CD4-positive, alpha-beta T cell treated with Interferon alpha-2 for 1 hour (primary cell): ENCODE measurements at regions not wholly inside any gene's neighbourhood (a gene's known extent, or its start where the extent isn't known, plus 50 kb on each side); places are given as distances from the start of the nearest gene placed in this dataset.
"Not testable (repeated sequence)": the region's sequence is repeated elsewhere in the genome, so short reads cannot be mapped to it uniquely, and the experiment has no call there.

ENCODE experiments used
- DNase-seq, 2 donors: peaks; one replicate each; pipeline ENCODE4 v3.0.0-alpha.2; 2020 to 2022

DNA sequence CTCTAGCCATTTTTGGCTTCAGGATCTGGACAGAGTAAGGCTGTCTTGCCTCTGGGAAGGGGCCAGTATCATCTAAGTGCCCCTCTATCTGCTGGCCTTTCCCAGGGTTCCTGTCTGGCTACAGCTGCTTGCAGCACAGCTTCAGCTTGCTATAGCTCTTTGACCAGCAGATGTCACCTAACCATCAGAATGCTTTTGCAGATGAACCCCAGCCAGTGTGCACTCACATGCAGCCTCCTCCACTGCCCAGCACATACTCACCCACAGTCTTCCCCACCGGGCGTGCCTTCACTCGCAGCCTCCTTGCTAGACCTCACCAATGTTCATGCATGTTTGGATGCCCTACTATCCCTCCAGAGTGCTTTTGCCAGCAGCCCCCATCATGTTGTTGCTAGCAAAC, 769.0 kb downstream of the BRINP3 start:
- no peak for DNase-seq

GRCh38 chr1:189718147-189718795, 759.4 kb downstream of the BRINP3 start:
- DNase-seq: not testable (repeated sequence)

GRCh38 chr1:189726806-189727205, 750.9 kb downstream of the BRINP3 start:
- no peak for DNase-seq

DNA sequence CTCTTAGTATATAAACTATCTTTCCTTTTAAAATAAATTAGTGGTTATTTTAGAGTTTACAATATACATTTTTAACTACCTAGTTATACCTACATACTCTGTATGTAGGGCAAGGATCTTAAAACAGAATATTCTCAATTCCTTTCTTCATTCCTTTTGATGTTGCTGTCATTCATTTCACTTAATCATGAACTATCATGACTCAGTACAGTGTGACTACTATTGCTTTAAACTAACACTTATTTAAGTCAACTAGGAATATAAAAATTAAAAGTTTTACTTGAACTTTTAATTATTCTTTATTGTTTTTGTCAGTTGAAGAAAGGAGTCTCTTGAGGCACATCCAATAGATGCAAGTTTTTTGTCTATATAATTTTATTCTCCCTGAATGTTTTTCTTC, 726.4 kb downstream of the BRINP3 start:
- DNase-seq: no peak

- no peak for DNase-seq
Measured at GRCh38 chr1:189752461-189752995, 725.1 kb downstream of the BRINP3 start.

GRCh38 chr1:189755100-189755499, 722.6 kb downstream of the BRINP3 start:
- DNase-seq: not testable (repeated sequence)

DNA sequence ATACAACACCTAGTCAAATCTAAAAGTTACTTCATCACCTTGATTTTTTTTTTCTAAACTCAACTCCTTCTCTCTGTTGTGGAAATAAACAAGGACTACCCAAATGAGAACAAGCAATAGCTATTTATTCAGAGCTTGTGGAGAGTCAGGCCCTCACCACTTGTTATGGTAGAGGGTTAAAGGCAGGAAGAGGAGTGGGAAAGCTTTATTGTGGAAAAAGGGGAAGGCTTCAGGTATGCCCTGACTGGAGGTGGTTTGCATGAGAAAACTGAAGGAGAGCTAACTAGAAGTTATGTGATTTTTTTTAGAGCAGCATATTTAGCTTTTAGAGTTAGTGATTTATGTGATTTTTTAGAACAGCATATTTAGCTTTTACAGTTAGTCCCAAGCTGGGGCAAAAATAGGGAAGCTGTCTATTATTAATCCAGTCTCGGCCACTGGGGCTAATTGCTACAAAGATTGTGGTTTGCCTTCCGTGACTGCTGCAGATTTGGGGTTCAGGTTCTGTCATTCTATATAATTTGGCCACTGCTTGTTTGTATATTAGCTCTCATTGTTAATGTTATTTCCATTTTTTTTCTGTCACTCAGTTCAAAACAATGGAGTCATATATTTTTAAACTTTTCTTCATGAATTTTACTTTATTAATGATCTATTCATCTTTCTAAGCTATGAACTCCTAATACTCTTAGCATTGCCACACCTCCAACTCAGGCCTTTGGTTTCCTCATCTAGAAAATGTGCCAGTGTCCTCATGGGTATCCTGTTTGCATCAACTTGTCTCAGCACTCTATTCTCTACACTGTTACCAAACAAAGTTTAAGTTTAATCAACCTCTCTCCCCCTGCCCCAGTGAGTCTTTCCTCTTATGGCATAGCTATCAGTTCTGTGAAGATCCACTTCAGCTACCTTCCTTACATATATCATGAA, 713.0 kb downstream of the BRINP3 start:
- DNase-seq: no peak

- DNase-seq: no peak
Measured at GRCh38 chr1:189769448-189769847, 708.2 kb downstream of the BRINP3 start.

- no peak for DNase-seq
Measured at GRCh38 chr1:189774721-189775287, 702.9 kb downstream of the BRINP3 start.

- DNase-seq: no peak
Measured at GRCh38 chr1:189775343-189775742, 702.3 kb downstream of the BRINP3 start.

- DNase-seq: no peak
Measured at GRCh38 chr1:189779034-189779433, 698.6 kb downstream of the BRINP3 start.

GRCh38 chr1:189782295-189782694, 695.4 kb downstream of the BRINP3 start:
- no peak for DNase-seq

DNA sequence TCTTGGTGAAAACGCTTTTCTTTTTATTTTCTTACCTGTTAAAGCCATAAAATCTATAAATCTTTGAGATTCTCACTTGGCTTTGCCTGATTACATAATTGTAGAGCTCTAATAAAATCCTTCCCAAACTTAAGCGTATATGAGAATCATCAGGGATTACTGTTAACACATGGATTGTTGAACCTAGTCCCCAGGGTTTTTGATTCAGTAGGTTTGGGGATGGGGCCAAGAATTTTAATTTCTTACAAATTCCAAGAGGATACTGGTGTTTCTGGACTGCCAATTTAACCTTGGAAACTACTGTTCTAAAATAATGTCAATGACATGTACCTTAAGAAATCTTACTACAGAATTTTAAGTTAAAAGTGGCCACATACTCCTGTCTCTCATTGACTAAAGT, 694.2 kb downstream of the BRINP3 start:
- no peak for DNase-seq

DNA sequence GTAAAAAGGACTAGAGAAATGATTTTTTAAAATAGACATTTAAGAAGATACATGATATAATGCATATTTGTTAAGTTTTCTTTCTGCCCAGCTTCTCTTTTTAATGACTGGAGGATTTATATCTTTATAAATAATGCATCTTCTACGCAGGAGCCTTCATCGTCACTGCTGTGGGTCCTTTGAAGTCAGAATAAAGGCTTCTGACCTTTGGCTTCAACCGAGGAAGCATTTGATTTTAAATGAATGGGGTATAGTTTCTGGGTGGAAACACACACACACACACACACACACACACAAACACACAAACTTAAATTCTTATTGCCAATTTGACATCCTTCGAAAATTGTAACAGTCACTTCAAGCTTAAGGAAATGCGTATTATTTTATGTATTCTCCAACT, 690.9 kb downstream of the BRINP3 start:
- no peak for DNase-seq

- DNase-seq: no peak
Measured at GRCh38 chr1:189787201-189787600, 690.5 kb downstream of the BRINP3 start.

DNA sequence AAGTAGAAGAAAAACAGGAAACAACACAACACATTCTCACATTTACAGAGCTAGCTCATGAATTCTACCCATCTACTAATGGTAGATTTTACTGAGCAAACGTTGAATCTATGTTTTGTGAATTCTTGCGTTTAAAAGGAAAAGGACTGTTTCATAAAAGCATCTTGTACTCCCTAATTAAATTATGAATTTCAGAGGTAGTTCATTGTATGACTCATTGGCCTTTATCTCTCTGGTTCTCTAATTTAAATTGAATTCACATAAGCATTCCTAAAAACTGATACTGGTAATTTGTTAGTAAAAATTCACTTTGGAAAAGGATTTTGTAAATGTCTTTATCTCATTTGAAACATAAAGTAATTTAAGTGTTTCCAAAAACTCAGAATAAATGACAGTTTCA, 687.3 kb downstream of the BRINP3 start:
- no peak for DNase-seq

DNA sequence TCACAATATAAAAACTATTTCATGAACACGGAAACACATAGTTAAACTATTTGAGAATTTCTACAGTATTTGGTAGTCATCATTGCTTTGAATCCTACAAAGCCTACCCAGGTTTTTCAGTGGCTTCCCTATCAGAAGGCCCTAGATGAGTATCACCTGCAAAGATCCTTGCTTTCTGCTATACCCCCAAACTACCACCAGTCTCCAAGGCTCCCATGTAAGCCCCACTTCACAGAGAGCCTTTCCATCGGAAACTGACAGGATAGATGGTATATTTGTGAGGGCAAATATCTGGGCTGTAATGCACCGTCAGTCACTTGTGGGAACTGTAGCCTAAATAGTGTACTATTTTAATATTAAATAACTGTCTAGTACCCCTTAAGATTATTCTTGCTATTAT, 674.3 kb downstream of the BRINP3 start:
- no peak for DNase-seq

GRCh38 chr1:189804352-189804751, 673.3 kb downstream of the BRINP3 start:
- no peak for DNase-seq

- no peak for DNase-seq
Measured at GRCh38 chr1:189805735-189806134, 671.9 kb downstream of the BRINP3 start.

DNA sequence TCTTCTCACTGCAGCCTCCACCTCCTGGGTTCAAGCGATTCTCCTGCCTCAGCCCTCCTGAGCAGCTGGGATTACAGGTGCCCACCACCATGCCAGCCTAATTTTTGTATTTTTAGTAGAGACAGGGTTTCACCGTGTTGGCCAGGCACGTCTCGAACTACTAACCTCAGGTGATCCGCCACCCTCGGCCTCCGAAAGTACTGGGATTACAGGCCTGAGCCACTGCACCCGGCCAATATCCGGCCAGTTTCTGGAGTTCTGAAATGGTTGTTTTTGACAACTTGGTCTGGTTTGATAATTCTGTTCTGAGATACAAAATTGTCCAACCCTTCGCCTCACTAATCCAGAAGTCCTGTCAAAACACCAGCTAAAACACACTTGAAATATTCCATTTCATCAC, 667.0 kb downstream of the BRINP3 start:
- DNase-seq: not testable (repeated sequence)

- DNase-seq: no peak
Measured at GRCh38 chr1:189811960-189812359, 665.7 kb downstream of the BRINP3 start.

DNA sequence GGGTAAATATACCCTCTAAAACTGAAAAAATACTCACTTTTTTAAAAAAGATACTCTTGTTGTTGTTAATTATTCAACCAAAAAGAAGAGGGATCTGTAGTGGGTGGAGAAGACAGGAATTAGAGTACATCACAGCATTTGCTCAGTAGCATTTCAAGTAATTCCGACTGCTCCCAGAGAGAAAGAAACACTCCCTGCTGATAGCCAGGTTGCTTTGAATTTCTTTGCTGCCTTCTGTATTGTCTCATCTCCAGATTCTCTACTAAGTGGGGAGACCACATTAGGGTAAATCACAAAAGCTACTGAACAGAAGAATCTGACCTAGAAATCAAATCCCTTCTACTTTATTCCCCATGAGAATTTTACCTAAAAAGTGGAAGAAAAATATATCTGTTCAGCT, 661.1 kb downstream of the BRINP3 start:
- no peak for DNase-seq

GRCh38 chr1:189819751-189820150, 657.9 kb downstream of the BRINP3 start:
- DNase-seq: no peak

GRCh38 chr1:189821833-189822232, 655.8 kb downstream of the BRINP3 start:
- no peak for DNase-seq
